ENCODE measurements at regions not wholly inside any gene's neighbourhood (a gene's known extent, or its start where the extent isn't known, plus 50 kb on each side); places are given as distances from the start of the nearest gene placed in this dataset.

GRCh38 chr3:13173186-13173585 is 100.0 kb upstream of the IQSEC1 start:
- DNase-seq: no peak

DNA sequence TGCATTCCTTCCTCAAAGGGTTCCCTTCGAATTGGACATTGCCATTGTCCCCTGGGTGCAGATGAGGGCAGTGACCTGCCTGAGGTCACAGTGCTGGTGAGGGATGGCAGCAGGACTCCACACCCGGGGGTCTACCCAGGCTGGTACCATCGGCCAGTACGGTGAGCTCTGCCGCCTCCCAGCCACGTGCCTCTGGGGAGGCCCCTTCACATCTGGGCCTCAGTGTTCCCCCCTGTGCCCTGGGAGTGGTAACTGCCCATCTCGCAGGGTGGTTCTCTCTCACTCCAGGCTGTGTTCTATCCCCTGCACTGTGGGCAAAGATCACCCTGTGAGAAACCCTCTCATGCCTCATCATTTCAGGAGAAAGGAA is 99.4 kb upstream of the IQSEC1 start:
- no peak for DNase-seq

GRCh38 chr3:13171704-13172643 is 98.7 kb upstream of the IQSEC1 start:
- no peak for DNase-seq

- DNase-seq: no peak
Measured at GRCh38 chr3:13170317-13170716, 97.1 kb upstream of the IQSEC1 start.

DNA sequence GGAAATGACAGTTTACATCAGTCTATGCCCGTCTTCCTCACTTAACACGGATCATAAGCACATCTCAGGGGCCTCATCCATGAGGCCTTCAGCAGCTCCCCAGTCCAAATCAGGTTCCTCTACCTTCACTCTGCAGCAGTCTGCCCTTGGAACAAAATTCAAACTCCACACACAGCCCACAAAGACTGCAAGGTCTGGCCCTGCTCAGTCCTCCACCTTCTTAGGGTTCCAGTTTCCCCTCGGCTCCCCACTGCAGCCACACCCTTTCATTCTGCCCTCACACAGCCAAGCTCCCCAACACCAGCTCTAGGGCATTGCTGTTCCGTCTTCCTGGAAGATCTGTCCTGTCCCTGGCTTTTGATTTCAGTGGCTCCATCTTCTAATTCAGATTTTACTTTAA is 95.2 kb upstream of the IQSEC1 start:
- DNase-seq: no peak

GRCh38 chr3:13167829-13168228 is 94.6 kb upstream of the IQSEC1 start:
- DNase-seq: no peak

DNA sequence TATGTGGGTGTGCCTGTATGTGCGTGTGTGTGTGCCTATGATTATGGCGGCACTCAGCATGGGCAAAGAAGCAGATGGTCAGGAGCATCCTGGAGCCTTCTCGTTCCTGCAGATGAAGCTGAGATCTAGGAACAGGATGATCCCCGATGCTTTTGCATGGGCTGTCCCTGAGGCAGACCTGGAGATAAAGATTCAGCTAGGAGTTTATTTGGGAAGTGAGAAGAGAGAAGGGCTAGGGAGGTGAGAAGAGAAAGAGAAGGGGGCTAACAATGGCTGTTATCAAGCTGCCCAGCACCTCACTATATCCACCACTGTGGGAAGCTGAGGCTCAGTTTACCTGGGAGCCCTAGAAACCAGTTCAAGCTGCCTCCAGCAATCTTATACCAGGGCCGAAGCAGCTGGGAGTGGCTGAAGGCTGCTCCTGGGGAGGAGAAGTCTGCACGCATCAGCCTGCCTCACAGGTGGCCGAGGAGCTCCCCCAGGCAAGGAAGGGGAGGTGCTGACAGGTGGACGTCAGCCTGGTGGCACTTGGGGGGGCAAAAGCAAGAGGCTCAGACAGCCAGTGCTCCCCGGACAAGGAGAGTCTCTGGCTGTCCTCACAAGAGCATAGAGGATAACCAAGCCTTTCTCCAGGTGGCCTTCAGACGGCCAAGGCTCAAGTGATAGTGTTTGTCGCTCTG is 94.0 kb upstream of the IQSEC1 start:
- no peak for DNase-seq

- no peak for DNase-seq
Measured at GRCh38 chr3:13166243-13167063, 93.2 kb upstream of the IQSEC1 start.

DNA sequence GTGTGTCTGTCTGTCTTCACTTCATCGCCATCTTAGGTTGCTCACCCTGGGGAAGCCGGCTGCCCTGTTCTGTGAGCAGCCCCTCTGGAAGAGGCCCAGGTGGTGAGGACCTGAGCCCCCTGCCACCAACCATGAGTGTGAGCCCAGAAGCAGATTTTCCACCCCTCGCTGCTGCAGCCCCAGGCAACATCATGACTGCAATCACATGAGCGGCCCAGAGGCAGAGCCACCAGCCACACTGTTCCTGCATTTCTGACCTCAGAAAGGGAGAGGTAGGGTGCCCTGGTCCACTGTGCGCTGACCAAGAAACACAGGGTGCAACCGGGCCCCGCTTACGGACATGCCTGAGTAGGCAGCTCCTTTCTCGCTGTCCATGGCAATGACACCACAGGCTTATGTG is 92.3 kb upstream of the IQSEC1 start:
- no peak for DNase-seq

- DNase-seq: no peak
Measured at GRCh38 chr3:13164893-13165492, 91.8 kb upstream of the IQSEC1 start.

GRCh38 chr3:13163848-13164382 is 90.7 kb upstream of the IQSEC1 start:
- DNase-seq: no peak

GRCh38 chr3:13162549-13163320 is 89.5 kb upstream of the IQSEC1 start:
- no peak for DNase-seq

- DNase-seq: no peak
Measured at GRCh38 chr3:13161771-13162535, 88.7 kb upstream of the IQSEC1 start.

DNA sequence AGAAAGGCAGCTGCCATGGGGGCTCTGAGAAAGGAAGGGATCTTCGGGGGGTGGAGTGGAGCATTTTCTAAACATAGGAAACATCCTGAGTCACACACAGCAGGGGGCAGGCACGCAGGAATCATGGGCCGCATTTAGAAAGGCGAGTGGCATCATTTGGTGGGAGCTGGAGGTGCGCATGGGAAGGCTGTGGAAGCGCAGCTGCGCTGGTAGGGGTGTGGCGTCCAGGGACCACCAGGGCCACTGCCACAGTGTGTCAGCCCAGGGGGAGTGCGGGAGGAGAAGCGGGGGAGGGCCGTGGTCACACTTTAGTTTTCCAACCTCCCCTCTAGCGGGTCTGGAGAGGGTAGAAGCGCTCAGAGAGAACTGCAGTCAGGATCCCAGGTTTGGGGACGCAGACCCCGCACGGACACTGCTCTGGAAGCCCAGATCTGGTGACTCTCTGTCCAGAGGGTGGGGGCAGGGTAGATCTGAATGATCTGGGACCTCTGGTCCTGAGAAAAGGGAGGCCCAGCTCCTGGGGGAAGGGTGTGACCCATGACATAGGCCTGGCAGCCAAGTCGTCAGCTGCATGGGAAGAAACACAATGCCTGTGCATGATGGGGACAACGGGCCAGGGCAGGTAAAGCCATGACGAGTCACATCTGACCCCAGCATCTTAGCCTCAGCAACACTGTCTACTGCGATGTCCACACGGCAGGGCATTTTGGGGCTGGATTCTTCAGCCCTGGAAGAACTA is 88.0 kb upstream of the IQSEC1 start:
- no peak for DNase-seq

GRCh38 chr3:13160619-13161018 is 87.4 kb upstream of the IQSEC1 start:
- DNase-seq: no peak

- DNase-seq: no peak
Measured at GRCh38 chr3:13159890-13160289, 86.7 kb upstream of the IQSEC1 start.

- DNase-seq: no peak
Measured at GRCh38 chr3:13158871-13159270, 85.6 kb upstream of the IQSEC1 start.

- no peak for DNase-seq
Measured at GRCh38 chr3:13158408-13158807, 85.2 kb upstream of the IQSEC1 start.

DNA sequence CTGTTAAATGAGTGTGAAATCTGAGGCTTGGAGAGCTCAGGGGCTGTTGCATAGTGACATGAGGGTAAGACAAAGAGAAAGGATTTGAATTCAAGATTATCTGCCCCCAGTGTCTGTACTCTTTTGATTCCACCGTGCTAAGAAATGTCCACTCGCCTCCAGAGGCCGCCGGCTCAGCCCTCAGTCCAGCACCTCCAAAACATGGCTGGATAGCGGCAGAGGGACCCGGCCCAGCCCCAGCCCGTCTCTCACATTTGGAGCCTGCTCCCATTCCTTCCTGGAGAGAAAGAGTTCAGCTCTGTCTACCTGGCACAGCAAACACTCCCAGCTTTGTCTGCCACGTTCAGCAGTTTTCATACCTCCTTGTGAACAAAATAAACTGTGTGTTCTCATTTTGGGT is 84.8 kb upstream of the IQSEC1 start:
- no peak for DNase-seq
